Liver (tissue), 8 donors: ENCODE measurements at regions not wholly inside any gene's neighbourhood (a gene's known extent, or its start where the extent isn't known, plus 50 kb on each side); places are given as distances from the start of the nearest gene placed in this dataset.

ENCODE experiments used
- DNase-seq: peaks from one replicate; pipeline ENCODE4 v3.0.0-alpha.2; 2017; ENCODE audit warnings: low spot score
- H3K27ac ChIP-seq, 2 donors: one replicate each; pipeline ENCODE4 v1.7.0; 2013; ENCODE audit warnings: inconsistent platforms in 2 of 2, low read length in 2 of 2, control low read depth in 1 of 2, low read depth in 1 of 2, mild to moderate bottlenecking in 1 of 2
- H3K27me3 ChIP-seq, 4 donors: one replicate each; pipeline versions ENCODE4 v1.6.1 to v1.7.0; 2013; ENCODE audit warnings: low read length in 3 of 4, inconsistent platforms in 1 of 4, mild to moderate bottlenecking in 1 of 4, moderate library complexity in 1 of 4; ENCODE audit not compliant: control insufficient read depth in 4 of 4, insufficient read depth in 4 of 4
- H3K36me3 ChIP-seq, 4 donors: one replicate each; pipeline versions ENCODE4 v1.6.1 to v1.7.0; 2013; ENCODE audit warnings: low read length in 3 of 4, mild to moderate bottlenecking in 3 of 4, low read depth in 1 of 4, moderate library complexity in 1 of 4; ENCODE audit not compliant: control insufficient read depth in 4 of 4, insufficient read depth in 3 of 4
- H3K4me1 ChIP-seq, 4 donors: one replicate each; pipeline versions ENCODE4 v1.6.1 to v1.7.0; 2013; ENCODE audit warnings: low read length in 3 of 4, mild to moderate bottlenecking in 3 of 4, moderate library complexity in 1 of 4; ENCODE audit not compliant: control insufficient read depth in 4 of 4, insufficient read depth in 4 of 4
- H3K4me3 ChIP-seq, 3 donors: one replicate each; pipeline versions ENCODE4 v1.6.1 to v1.7.0; 2013; ENCODE audit warnings: low read length in 3 of 3, control low read depth in 1 of 3, low read depth in 1 of 3, mild to moderate bottlenecking in 1 of 3
- H3K9ac ChIP-seq, 2 donors: one replicate each; pipeline ENCODE4 v1.7.0; 2013; ENCODE audit warnings: low read length in 2 of 2, mild to moderate bottlenecking in 2 of 2, moderate library complexity in 2 of 2, control low read depth in 1 of 2, low read depth in 1 of 2
- H3K9me3 ChIP-seq, 4 donors: one replicate each; pipeline versions ENCODE4 v1.6.1 to v1.7.0; 2013; ENCODE audit warnings: low read length in 3 of 4; ENCODE audit not compliant: control insufficient read depth in 4 of 4
- ATF3 ChIP-seq: IDR thresholded peaks from 2 replicates; pipeline ENCODE4 v1.6.1; 2016; ENCODE audit warnings: antibody characterized with exemption
- CTCF ChIP-seq: fragments of 150-350 bp; IDR thresholded peaks from 2 replicates; pipeline ENCODE4 v1.5.1; 2017; ENCODE audit warnings: improper control_type of control experiment, low read depth, low read length; ENCODE audit not compliant: missing input control
- EGR1 ChIP-seq, 2 donors: IDR thresholded peaks; 2 replicates each; pipeline ENCODE4 v1.6.1; 2016 to 2018; ENCODE audit warnings: antibody characterized with exemption in 2 of 2, low read depth in 2 of 2
- FOXA1 ChIP-seq: IDR thresholded peaks from 2 replicates; pipeline ENCODE4 v1.6.1; 2016; ENCODE audit warnings: antibody characterized with exemption
- FOXA2 ChIP-seq: IDR thresholded peaks from 2 replicates; pipeline ENCODE4 v1.6.1; 2016; ENCODE audit warnings: antibody characterized with exemption
- GABPA ChIP-seq, 2 donors: IDR thresholded peaks in 1 of 2; conservative IDR thresholded peaks in 1 of 2; 2 replicates each; pipeline ENCODE4 v1.6.1; 2016; ENCODE audit warnings: antibody characterized with exemption in 2 of 2, mild to moderate bottlenecking in 1 of 2, moderate library complexity in 1 of 2
- HNF4A ChIP-seq, 2 donors: conservative IDR thresholded peaks; 2 replicates each; pipeline ENCODE4 v1.6.1; 2016; ENCODE audit warnings: antibody characterized with exemption in 2 of 2, mild to moderate bottlenecking in 2 of 2
- HNF4G ChIP-seq: IDR thresholded peaks from 2 replicates; pipeline ENCODE4 v1.6.1; 2016; ENCODE audit warnings: antibody characterized with exemption
- JUND ChIP-seq, 2 donors: IDR thresholded peaks; 2 replicates each; pipeline ENCODE4 v1.6.1; 2016; ENCODE audit warnings: antibody characterized with exemption in 2 of 2
- REST ChIP-seq: IDR thresholded peaks from 2 replicates; pipeline ENCODE4 v1.6.1; 2016; ENCODE audit warnings: antibody characterized with exemption, mild to moderate bottlenecking
- SP1 ChIP-seq: IDR thresholded peaks from 2 replicates; pipeline ENCODE4 v1.6.1; 2018; ENCODE audit warnings: antibody characterized with exemption, mild to moderate bottlenecking
- TAF1 ChIP-seq: conservative IDR thresholded peaks from 2 replicates; pipeline ENCODE4 v1.6.1; 2016; ENCODE audit warnings: antibody characterized with exemption, mild to moderate bottlenecking
- YY1 ChIP-seq: IDR thresholded peaks from 2 replicates; pipeline ENCODE4 v1.6.1; 2016; ENCODE audit warnings: antibody characterized with exemption, mild to moderate bottlenecking
- ZBTB33 ChIP-seq: IDR thresholded peaks from 2 replicates; pipeline ENCODE4 v1.6.1; 2016; ENCODE audit warnings: antibody characterized with exemption
- WGBS: extraction: QIAGEN DNeasy Blood & Tissue Kit; methylation state at CpG from one replicate; pipeline ENCODE4 v1.1.7; 2013; 5-methylcytosine and 5-hydroxymethylcytosine counted together
- TF ChIP-seq, protein P1 (sequence below): IDR thresholded peaks from 2 replicates; pipeline ENCODE4 v1.6.1; 2016; ENCODE audit warnings: antibody characterized with exemption
- donor health status: healthy.
- donor health status: healthy.
- donor health status: healthy.
- donor health status: healthy.
- donor health status: healthy.

GRCh38 chr6:4554645-4555044 lies 221.6 kb upstream of the CDYL start:
- DNase-seq = no peak
- Histone ChIP-seq H3K27ac (no peak overlapping the region), H3K9ac (no peak overlapping the region), H3K4me3 (no peak overlapping the region), H3K4me1 (no peaks in the 10 kb centered on the region), H3K27me3 (peaks cover 0 to 4% (median 0%) of the 10 kb centered on the region in 4 donors), H3K9me3 (no peaks in the 10 kb centered on the region), H3K36me3 (no peaks in the 10 kb centered on the region)
- TF ChIP-seq SP1 (no peak), ZBTB33 (no peak), EGR1 (IDR thresholded peaks at IDR 0.05; ENCODE audit: low read depth in 2 of 2) (no peak), YY1 (no peak), HNF4A (conservative IDR thresholded peaks at IDR 0.05) (no peak)

DNA sequence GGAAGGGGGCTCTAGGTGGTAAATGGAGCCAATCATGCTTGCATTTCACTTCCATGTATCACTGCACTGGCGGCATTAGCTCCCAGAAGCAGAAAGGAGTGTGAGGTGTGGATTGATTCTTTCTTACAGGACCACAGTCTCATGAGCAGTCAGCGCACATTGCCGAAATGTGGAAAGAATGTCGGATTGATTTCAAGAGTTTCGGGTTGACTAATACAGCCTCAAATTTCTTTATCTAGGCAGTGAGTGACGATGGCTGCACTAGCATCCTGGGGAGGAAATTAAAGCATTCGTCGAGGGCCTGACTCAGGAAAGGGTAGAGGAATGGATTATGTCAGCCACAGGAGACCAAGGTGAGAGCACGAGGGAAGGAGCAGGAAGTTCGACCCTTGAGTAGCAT lies 222.8 kb upstream of the CDYL start:
- no peak for DNase-seq

More for the DNA sequence above, 222.8 kb upstream of the CDYL start:
- H3K36me3 ChIP-seq = no peaks in the 10 kb centered on the region
- WGBS = 72% methylated on average over 10 of the region's 10 CpGs
- no peaks in the 10 kb centered on the region for H3K9me3 ChIP-seq
- no peak overlapping the region for H3K9ac ChIP-seq
- H3K4me1 ChIP-seq = no peaks in the 10 kb centered on the region
- peaks cover 0 to 4% (median 0%) of the 10 kb centered on the region in 4 donors for H3K27me3 ChIP-seq
- TF ChIP-seq GABPA (IDR thresholded peaks at IDR 0.05 in 1 of 2, conservative IDR thresholded peaks at IDR 0.05 in 1 of 2) (no peak), SP1 (no peak), FOXA2 (no peak), HNF4G (no peak), FOXA1 (no peak), REST (no peak), TAF1 (no peak), HNF4A (conservative IDR thresholded peaks at IDR 0.05) (no peak), JUND (IDR thresholded peaks at IDR 0.05) (no peak), ATF3 (no peak), ZBTB33 (no peak), CTCF (no peak)
- TF ChIP-seq, protein P1, sequence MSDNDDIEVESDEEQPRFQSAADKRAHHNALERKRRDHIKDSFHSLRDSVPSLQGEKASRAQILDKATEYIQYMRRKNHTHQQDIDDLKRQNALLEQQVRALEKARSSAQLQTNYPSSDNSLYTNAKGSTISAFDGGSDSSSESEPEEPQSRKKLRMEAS = no peak
- H3K4me3 ChIP-seq = no peak overlapping the region
- no peak overlapping the region for H3K27ac ChIP-seq
